ENCODE measurements at regions not wholly inside any gene's neighbourhood (a gene's known extent, or its start where the extent isn't known, plus 50 kb on each side); places are given as distances from the start of the nearest gene placed in this dataset.

DNA sequence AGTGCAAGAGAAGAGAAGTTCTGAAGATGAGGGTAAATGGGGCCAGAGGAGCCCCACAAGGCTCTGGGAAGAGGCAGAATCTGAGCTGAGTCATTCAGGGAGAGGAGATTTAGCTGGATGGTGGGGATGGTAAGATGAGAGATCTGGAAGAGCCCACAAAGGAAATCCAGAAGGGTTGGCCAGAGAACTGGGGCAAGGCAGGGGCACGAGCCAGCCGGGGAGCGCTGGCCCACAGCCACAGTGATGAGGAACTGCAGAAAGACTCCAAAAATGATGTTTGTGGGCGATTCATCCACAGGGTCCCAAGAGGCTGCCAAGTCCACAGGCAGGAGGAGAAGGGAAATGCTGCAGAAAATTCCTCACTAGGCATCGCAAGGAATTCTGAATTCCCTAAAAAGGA, 75.9 kb upstream of the ATP2B2 start:
- DNase-seq (ENCODE audit: low spot score) (no peak), ATAC-seq (no peak)
- TF ChIP-seq CBFB (CRISPR knock-in tag; IDR thresholded peaks at IDR 0.05; ENCODE audit: low read depth) (no peak), ZNF317 (CRISPR knock-in tag; IDR thresholded peaks at IDR 0.05; ENCODE audit: borderline replicate concordance, low read depth) (no peak), GTF2I (CRISPR knock-in tag; conservative IDR thresholded peaks at IDR 0.05) (no peak), FOXP1 (CRISPR knock-in tag; IDR thresholded peaks at IDR 0.05; ENCODE audit: borderline replicate concordance) (no peak), ETV6 (CRISPR knock-in tag; IDR thresholded peaks at IDR 0.05) (no peak), RORB (CRISPR knock-in tag; IDR thresholded peaks at IDR 0.05) (no peak), PRRX2 (CRISPR knock-in tag; IDR thresholded peaks at IDR 0.05) (no peak), NR3C1 (CRISPR knock-in tag; conservative IDR thresholded peaks at IDR 0.05; ENCODE audit: low read depth) (no peak), ATF6 (CRISPR knock-in tag; IDR thresholded peaks at IDR 0.05) (no peak), ZNF416 (CRISPR knock-in tag; IDR thresholded peaks at IDR 0.05) (no peak), JUN (CRISPR knock-in tag; IDR thresholded peaks at IDR 0.05) (no peak), ZNF232 (CRISPR knock-in tag; IDR thresholded peaks at IDR 0.05) (no peak), ZNF121 (CRISPR knock-in tag; IDR thresholded peaks at IDR 0.05) (no peak)
- TF ChIP-seq, protein P1, sequence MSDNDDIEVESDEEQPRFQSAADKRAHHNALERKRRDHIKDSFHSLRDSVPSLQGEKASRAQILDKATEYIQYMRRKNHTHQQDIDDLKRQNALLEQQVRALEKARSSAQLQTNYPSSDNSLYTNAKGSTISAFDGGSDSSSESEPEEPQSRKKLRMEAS (CRISPR knock-in tag; IDR thresholded peaks at IDR 0.05), result no peak
- TF ChIP-seq, protein P2, sequence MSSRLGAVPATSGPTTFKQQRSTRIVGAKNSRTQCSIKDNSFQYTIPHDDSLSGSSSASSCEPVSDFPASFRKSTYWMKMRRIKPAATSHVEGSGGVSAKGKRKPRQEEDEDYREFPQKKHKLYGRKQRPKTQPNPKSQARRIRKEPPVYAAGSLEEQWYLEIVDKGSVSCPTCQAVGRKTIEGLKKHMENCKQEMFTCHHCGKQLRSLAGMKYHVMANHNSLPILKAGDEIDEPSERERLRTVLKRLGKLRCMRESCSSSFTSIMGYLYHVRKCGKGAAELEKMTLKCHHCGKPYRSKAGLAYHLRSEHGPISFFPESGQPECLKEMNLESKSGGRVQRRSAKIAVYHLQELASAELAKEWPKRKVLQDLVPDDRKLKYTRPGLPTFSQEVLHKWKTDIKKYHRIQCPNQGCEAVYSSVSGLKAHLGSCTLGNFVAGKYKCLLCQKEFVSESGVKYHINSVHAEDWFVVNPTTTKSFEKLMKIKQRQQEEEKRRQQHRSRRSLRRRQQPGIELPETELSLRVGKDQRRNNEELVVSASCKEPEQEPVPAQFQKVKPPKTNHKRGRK (CRISPR knock-in tag; IDR thresholded peaks at IDR 0.05; ENCODE audit: borderline replicate concordance), result no peak
- TF ChIP-seq, protein P3, sequence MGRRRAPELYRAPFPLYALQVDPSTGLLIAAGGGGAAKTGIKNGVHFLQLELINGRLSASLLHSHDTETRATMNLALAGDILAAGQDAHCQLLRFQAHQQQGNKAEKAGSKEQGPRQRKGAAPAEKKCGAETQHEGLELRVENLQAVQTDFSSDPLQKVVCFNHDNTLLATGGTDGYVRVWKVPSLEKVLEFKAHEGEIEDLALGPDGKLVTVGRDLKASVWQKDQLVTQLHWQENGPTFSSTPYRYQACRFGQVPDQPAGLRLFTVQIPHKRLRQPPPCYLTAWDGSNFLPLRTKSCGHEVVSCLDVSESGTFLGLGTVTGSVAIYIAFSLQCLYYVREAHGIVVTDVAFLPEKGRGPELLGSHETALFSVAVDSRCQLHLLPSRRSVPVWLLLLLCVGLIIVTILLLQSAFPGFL (CRISPR knock-in tag; IDR thresholded peaks at IDR 0.05; ENCODE audit: borderline replicate concordance), result no peak
- TF ChIP-seq, protein P4, sequence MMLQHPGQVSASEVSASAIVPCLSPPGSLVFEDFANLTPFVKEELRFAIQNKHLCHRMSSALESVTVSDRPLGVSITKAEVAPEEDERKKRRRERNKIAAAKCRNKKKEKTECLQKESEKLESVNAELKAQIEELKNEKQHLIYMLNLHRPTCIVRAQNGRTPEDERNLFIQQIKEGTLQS (CRISPR knock-in tag; conservative IDR thresholded peaks at IDR 0.05), result no peak
- TF ChIP-seq, protein P5, sequence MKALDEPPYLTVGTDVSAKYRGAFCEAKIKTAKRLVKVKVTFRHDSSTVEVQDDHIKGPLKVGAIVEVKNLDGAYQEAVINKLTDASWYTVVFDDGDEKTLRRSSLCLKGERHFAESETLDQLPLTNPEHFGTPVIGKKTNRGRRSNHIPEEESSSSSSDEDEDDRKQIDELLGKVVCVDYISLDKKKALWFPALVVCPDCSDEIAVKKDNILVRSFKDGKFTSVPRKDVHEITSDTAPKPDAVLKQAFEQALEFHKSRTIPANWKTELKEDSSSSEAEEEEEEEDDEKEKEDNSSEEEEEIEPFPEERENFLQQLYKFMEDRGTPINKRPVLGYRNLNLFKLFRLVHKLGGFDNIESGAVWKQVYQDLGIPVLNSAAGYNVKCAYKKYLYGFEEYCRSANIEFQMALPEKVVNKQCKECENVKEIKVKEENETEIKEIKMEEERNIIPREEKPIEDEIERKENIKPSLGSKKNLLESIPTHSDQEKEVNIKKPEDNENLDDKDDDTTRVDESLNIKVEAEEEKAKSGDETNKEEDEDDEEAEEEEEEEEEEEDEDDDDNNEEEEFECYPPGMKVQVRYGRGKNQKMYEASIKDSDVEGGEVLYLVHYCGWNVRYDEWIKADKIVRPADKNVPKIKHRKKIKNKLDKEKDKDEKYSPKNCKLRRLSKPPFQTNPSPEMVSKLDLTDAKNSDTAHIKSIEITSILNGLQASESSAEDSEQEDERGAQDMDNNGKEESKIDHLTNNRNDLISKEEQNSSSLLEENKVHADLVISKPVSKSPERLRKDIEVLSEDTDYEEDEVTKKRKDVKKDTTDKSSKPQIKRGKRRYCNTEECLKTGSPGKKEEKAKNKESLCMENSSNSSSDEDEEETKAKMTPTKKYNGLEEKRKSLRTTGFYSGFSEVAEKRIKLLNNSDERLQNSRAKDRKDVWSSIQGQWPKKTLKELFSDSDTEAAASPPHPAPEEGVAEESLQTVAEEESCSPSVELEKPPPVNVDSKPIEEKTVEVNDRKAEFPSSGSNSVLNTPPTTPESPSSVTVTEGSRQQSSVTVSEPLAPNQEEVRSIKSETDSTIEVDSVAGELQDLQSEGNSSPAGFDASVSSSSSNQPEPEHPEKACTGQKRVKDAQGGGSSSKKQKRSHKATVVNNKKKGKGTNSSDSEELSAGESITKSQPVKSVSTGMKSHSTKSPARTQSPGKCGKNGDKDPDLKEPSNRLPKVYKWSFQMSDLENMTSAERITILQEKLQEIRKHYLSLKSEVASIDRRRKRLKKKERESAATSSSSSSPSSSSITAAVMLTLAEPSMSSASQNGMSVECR (CRISPR knock-in tag; IDR thresholded peaks at IDR 0.05; ENCODE audit: borderline replicate concordance), result no peak
- ChIA-PET POLR2A (interaction anchor here (0.6 kb wide), 1 partner anchor 219 kb away, joined by 3 read pairs; no protein-coding TSS in a partner anchor), CTCF (no interaction called here)
- H3K4me1 Mint-ChIP-seq, result peaks cover 8% of the 10 kb centered on the region; the same call in 1 of the 2 replicates
- H3K9me3 Mint-ChIP-seq, result 0 out of 2 replicates have a peak, but pooled peaks cover 4% of the 10 kb centered on the region
- no peak overlapping the region for H3K4me3 Mint-ChIP-seq
- no peak overlapping the region for H3K27ac Mint-ChIP-seq
- no peaks in the 10 kb centered on the region for H3K36me3 Mint-ChIP-seq
- no peaks in the 10 kb centered on the region; the same call in 1 of the 2 replicates for H3K27me3 Mint-ChIP-seq (ENCODE audit: low read depth)
